CD4-positive, CD25-positive, alpha-beta regulatory T cell (primary cell): ENCODE measurements at regions not wholly inside any gene's neighbourhood (a gene's known extent, or its start where the extent isn't known, plus 50 kb on each side); places are given as distances from the start of the nearest gene placed in this dataset.

ENCODE experiments used
- ATAC-seq, 2 donors: fragments of 150-1000 bp; cut with Tn5 transposase; one replicate each; pipeline ENCODE4 v1.10.0; 2021; ENCODE audit warnings: low read depth in 2 of 2, moderate number of reproducible peaks in 2 of 2, moderate library complexity in 1 of 2
- DNase-seq, 3 donors: peaks; one replicate each; pipeline versions ENCODE4 v3.0.0 to v3.0.0-alpha.2; 2012 to 2022; ENCODE audit warnings: mixed read lengths in 1 of 3
- H3K27ac ChIP-seq: one replicate; pipeline ENCODE4 v1.7.0; 2013; ENCODE audit warnings: mild to moderate bottlenecking, low read length; ENCODE audit not compliant: insufficient read depth, poor library complexity, severe bottlenecking
- H3K27me3 ChIP-seq: one replicate; pipeline ENCODE4 v1.7.0; 2013; ENCODE audit warnings: low read length; ENCODE audit not compliant: control insufficient read depth, insufficient read depth
- H3K36me3 ChIP-seq: one replicate; pipeline ENCODE4 v1.7.0; 2013; ENCODE audit warnings: mild to moderate bottlenecking, low read length, moderate library complexity; ENCODE audit not compliant: control insufficient read depth, insufficient read depth
- H3K4me1 ChIP-seq: 2 replicates; pipeline ENCODE4 v1.7.0; 2013; ENCODE audit warnings: mild to moderate bottlenecking, low read length; ENCODE audit not compliant: insufficient read depth, control insufficient read depth, poor library complexity, severe bottlenecking
- H3K4me3 ChIP-seq: one replicate; pipeline ENCODE4 v1.7.0; 2013; ENCODE audit warnings: low read depth, mild to moderate bottlenecking, low read length, moderate library complexity
- H3K9me3 ChIP-seq, 2 experiments: 1 replicate in 1 of 2; 2 replicates in 1 of 2; pipeline ENCODE4 v1.7.0; 2013; ENCODE audit warnings: low read length in 2 of 2, mild to moderate bottlenecking in 1 of 2, moderate library complexity in 1 of 2; ENCODE audit not compliant: control insufficient read depth in 2 of 2
- H3K27ac Mint-ChIP-seq, 3 donors: one replicate each; pipeline ENCODE4 v1.8.0; 2020 to 2022; ENCODE audit warnings: mild to moderate bottlenecking in 3 of 3, mixed read lengths in 3 of 3, moderate library complexity in 2 of 3
- H3K27me3 Mint-ChIP-seq: one replicate; pipeline ENCODE4 v1.8.0; 2022; ENCODE audit warnings: mild to moderate bottlenecking, mixed read lengths
- H3K36me3 Mint-ChIP-seq: one replicate; pipeline ENCODE4 v1.8.0; 2020; ENCODE audit warnings: mixed read lengths
- H3K4me1 Mint-ChIP-seq, 4 donors: one replicate each; pipeline ENCODE4 v1.8.0; 2020 to 2022; ENCODE audit warnings: mixed read lengths in 4 of 4, mild to moderate bottlenecking in 1 of 4
- H3K4me3 Mint-ChIP-seq, 4 donors: one replicate each; pipeline ENCODE4 v1.8.0; 2020 to 2022; ENCODE audit warnings: mild to moderate bottlenecking in 4 of 4, mixed read lengths in 4 of 4, moderate library complexity in 3 of 4
- H3K9me3 Mint-ChIP-seq, 7 donors: one replicate each; pipeline ENCODE4 v1.8.0; 2020 to 2022; ENCODE audit warnings: mixed read lengths in 7 of 7, mild to moderate bottlenecking in 3 of 7, moderate library complexity in 2 of 7

DNA sequence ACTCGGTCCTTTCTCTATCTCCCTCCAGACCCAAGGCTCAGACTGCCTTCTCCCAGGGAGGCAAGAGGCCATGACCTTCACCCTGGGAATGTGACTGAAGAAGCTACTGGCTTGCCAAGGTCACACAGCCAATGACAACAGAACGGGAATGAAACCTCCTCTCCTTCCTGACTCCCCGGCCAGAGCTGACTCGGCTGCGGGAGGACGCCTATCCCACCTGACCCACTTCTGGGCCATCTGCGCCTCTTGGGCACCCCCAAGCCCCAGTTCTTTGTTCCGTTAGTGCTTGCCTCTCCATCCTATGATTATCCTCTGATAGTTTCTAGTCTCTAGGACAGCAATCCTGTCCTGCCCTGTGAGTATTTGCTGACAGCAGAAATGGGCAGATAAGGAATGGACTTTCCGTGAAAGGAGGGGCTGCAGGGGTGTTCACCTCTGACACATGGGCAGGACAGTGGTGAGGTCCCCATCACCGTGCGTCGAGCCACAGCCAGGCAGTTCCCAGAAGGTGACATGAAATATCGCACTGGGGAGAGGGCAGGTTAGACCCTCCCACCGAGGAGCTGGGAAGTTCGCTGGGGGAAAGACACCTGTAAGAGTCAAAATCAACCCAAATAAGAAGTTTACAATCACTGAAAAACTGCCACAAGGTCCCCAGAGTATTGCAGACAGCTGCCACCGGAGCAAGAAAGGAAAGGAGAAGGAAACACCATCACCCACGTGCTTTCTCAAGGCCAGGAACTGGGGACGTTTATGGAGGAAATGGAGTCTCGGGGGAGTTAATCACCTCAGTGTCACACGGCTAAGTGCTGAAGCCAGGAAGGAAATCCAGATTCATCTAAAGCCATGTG lies 63.0 kb downstream of the INSIG1 start:
- Histone ChIP-seq H3K9me3 (no peaks in the 10 kb centered on the region), H3K4me3 (no peak overlapping the region), H3K36me3 (no peaks in the 10 kb centered on the region), H3K4me1 (no peaks in the 10 kb centered on the region), H3K27me3 (no peaks in the 10 kb centered on the region), H3K27ac (no peak overlapping the region)
- H3K27ac Mint-ChIP-seq = peak overlapping the region in 1 of 3 donors; percentile 5
- H3K4me3 Mint-ChIP-seq = no peak overlapping the region
- ATAC-seq (no peak), DNase-seq (no peak)
- no peaks in the 10 kb centered on the region for H3K36me3 Mint-ChIP-seq
- no peaks in the 10 kb centered on the region for H3K4me1 Mint-ChIP-seq
- H3K9me3 Mint-ChIP-seq = peaks cover 0 to 1% (median 0%) of the 10 kb centered on the region in 7 donors
- H3K27me3 Mint-ChIP-seq = peaks cover 42% of the 10 kb centered on the region

DNA sequence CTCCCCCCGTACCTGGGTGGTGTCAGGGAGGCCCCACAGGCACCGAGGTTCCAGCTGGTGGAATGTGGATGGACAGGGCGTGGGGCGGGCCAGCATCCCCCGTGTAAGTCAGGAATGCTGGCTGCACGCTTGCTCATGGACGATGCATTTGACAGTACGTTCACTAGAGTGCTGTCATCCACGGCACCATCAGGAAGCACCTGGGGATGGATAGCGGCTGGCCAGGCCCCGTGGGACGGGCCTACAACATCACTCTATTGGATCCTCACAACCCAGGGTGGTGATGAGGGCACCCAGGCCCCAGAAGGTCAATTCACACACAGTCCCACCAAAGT lies 63.6 kb downstream of the INSIG1 start:
- Mint-ChIP-seq H3K4me1 (no peaks in the 10 kb centered on the region), H3K4me3 (no peak overlapping the region), H3K27me3 (peaks cover 42% of the 10 kb centered on the region), H3K36me3 (no peaks in the 10 kb centered on the region), H3K27ac (no peak overlapping the region), H3K9me3 (peaks cover 0 to 1% (median 0%) of the 10 kb centered on the region in 7 donors)
- Histone ChIP-seq H3K4me1 (no peaks in the 10 kb centered on the region), H3K27me3 (no peaks in the 10 kb centered on the region), H3K9me3 (no peaks in the 10 kb centered on the region), H3K4me3 (no peak overlapping the region), H3K27ac (no peak overlapping the region), H3K36me3 (no peaks in the 10 kb centered on the region)
- DNase-seq (no peak), ATAC-seq (no peak)

DNA sequence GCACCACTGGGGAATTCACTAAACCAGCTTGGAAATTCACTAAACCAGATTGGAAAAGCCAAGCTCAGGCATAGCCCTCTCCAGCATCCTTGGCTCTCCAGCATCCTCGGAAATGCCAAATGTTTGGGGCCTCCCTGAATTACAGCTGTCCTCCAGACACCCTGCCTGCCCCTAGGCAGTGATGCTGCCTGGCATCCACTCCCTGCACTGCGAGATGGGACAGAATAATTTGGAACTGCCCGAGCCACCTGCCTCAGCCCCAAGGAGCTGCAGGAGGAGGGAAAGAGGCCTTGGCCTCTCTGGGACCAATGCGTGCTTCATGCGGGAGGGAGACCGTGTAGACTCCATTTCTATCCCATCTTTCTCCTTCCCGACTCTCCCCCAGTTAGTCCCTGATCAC lies 64.3 kb downstream of the INSIG1 start:
- Histone ChIP-seq H3K27ac (no peak overlapping the region), H3K27me3 (no peaks in the 10 kb centered on the region), H3K4me3 (no peak overlapping the region), H3K9me3 (no peaks in the 10 kb centered on the region), H3K36me3 (no peaks in the 10 kb centered on the region), H3K4me1 (no peaks in the 10 kb centered on the region)
- no peaks in the 10 kb centered on the region for H3K36me3 Mint-ChIP-seq
- H3K9me3 Mint-ChIP-seq = peaks cover 0 to 1% (median 0%) of the 10 kb centered on the region in 7 donors
- peaks cover 42% of the 10 kb centered on the region for H3K27me3 Mint-ChIP-seq
- DNase-seq (no peak), ATAC-seq (no peak)
- no peak overlapping the region for H3K4me3 Mint-ChIP-seq
- no peaks in the 10 kb centered on the region for H3K4me1 Mint-ChIP-seq
- H3K27ac Mint-ChIP-seq = no peak overlapping the region

DNA sequence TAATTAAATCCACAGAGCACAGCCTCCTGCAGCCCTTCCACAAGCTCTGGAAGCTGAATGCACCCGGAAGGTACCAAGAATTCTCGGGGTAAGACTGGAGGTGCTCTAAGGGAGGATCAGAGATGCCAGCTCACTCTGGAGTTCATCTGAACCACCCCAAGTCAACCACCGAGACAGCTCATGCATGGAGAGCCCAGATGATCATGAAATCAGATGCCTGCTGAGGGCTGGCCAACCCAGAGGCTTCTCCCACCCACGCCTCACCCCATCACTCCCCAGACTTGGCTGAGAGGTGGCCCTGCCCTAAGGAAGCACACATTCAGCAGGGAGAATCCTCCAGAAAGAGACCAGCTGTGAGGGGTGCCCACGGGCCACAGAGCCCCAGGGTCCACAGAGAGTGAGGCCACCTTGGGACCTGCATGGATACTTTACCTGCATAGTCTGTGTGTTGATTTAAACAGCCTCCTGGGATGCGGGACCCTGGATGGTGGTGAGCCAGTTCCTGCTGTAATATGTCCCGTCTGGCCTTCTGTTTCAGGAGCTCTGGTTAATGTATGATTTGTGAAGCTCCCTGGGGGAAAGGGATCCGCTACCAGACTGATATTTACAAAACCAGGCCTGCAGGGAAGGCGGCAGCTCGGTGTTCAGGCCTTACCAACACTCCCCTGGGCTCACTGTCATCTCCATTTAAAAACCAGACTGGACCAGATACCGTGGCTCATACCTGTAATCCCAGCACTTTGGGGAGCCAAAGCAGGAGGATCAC lies 64.9 kb downstream of the INSIG1 start:
- Histone ChIP-seq H3K27me3 (no peaks in the 10 kb centered on the region), H3K36me3 (no peaks in the 10 kb centered on the region), H3K4me1 (no peaks in the 10 kb centered on the region), H3K4me3 (no peak overlapping the region), H3K9me3 (no peaks in the 10 kb centered on the region), H3K27ac (no peak overlapping the region)
- no peak for DNase-seq
- H3K4me1 Mint-ChIP-seq = no peaks in the 10 kb centered on the region
- ATAC-seq = no peak
- H3K36me3 Mint-ChIP-seq = no peaks in the 10 kb centered on the region
- H3K4me3 Mint-ChIP-seq = no peak overlapping the region
- peaks cover 0 to 1% (median 0%) of the 10 kb centered on the region in 7 donors for H3K9me3 Mint-ChIP-seq
- no peak overlapping the region for H3K27ac Mint-ChIP-seq
- peaks cover 42% of the 10 kb centered on the region for H3K27me3 Mint-ChIP-seq

DNA sequence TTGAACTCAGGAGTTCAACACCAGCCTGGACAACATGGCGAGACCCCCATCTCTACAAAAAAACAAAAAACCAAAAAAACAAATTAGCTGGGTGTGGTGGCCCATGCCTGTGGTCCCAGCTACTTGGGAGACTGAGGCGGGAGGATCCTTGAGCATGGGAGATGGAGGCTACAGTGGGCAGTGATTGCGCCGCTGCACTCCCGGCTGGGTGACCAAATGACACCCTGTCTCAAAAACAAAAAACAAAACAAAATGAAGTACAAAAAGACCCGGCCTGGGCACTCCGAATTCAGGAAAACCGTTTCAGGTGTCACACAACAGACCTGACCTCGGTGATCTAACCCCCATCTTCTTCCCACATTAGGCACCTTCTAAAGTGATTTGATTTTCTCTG lies 65.5 kb downstream of the INSIG1 start:
- Mint-ChIP-seq H3K4me1 (no peaks in the 10 kb centered on the region), H3K27ac (no peak overlapping the region), H3K27me3 (peaks cover 38% of the 10 kb centered on the region), H3K36me3 (no peaks in the 10 kb centered on the region), H3K9me3 (peaks cover 0 to 1% (median 0%) of the 10 kb centered on the region in 7 donors), H3K4me3 (no peak overlapping the region)
- ATAC-seq = no peak
- H3K9me3 ChIP-seq = no peaks in the 10 kb centered on the region
- H3K27ac ChIP-seq = no peak overlapping the region
- H3K4me3 ChIP-seq = no peak overlapping the region
- H3K36me3 ChIP-seq = no peaks in the 10 kb centered on the region
- no peak for DNase-seq
- no peaks in the 10 kb centered on the region for H3K27me3 ChIP-seq
- no peaks in the 10 kb centered on the region for H3K4me1 ChIP-seq

DNA sequence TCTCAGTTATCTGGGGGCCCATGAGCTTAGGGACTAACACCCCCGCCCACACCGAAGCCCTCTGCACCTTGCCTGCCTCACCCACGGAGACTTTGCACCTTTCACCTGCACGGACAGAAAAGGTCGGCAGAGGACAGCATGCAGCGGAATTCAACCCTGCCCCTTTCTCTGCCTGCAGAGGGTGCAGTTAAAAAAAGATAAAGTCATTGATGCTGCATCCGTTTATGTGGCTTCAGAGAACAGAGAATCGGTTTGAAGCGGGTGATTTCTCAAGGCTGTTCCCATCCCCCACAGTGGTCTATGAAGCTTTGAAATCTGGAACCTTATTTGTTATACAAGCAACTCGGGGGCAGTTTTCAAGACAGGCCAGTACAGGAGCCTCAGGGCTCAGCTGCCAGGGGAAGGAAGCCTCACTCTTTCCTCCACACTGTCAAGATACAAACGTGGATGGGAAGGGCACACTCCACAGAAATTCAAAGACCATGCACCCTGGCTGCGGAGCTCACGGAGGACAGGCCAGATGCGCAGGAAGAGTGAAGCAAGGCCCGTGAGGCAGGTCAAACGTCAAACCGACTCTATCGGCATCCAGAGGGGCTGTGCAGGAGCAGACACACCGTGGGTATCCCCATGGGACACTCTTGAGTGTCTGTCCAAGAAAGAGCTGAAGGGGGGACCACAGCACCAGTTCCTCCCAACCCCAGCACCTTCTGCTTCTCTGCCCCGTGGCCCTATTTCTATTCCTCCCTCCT lies 66.3 kb downstream of the INSIG1 start:
- no peak overlapping the region for H3K4me3 Mint-ChIP-seq
- H3K4me1 Mint-ChIP-seq = no peaks in the 10 kb centered on the region
- no peaks in the 10 kb centered on the region for H3K4me1 ChIP-seq
- no peak for ATAC-seq
- no peak for DNase-seq
- H3K27ac ChIP-seq = no peak overlapping the region
- no peaks in the 10 kb centered on the region for H3K27me3 ChIP-seq
- peaks cover 0 to 2% (median 0%) of the 10 kb centered on the region in 7 donors for H3K9me3 Mint-ChIP-seq
- H3K27ac Mint-ChIP-seq = no peak overlapping the region
- no peaks in the 10 kb centered on the region for H3K9me3 ChIP-seq
- no peaks in the 10 kb centered on the region for H3K36me3 Mint-ChIP-seq
- H3K4me3 ChIP-seq = no peak overlapping the region
- peaks cover 44% of the 10 kb centered on the region for H3K27me3 Mint-ChIP-seq
- no peaks in the 10 kb centered on the region for H3K36me3 ChIP-seq

DNA sequence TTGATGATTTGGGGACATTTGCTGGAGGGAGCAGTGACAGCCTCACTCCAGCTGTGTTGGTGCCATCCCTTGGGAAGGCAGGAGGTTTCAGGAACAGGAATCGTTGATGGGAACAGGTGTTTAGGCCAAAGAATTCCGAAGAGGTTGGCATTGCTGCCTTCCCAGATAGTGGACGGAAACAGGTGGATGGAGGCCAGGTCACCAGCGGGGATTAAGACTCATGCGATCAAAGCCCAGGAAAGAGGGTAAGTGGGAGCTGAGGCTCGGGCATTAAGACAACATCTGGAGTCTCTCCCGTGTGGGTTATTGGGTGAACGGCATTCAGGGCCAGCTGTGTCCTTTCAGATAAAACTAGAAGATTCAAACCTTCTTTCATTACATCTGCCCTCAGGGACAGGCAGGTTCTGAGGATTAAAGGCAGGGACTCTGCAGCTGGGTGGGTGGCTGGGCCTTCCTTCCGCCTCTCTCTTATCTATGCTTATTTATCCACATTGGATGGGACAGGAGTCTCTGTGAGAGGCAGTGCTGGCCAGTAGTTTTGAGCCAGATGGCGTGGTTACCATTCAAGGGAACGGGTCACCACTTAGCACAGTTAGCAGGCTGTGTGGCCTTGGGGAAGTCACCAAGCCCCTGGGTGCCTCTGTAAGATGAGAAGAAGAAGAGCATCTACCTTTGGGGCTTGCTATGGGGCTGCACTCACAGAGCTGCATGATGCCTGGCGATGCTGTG lies 67.6 kb downstream of the INSIG1 start:
- Histone ChIP-seq H3K4me1 (no peaks in the 10 kb centered on the region), H3K27ac (no peak overlapping the region), H3K27me3 (no peaks in the 10 kb centered on the region), H3K36me3 (no peaks in the 10 kb centered on the region), H3K9me3 (no peaks in the 10 kb centered on the region), H3K4me3 (no peak overlapping the region)
- H3K4me1 Mint-ChIP-seq = no peaks in the 10 kb centered on the region
- no peaks in the 10 kb centered on the region for H3K36me3 Mint-ChIP-seq
- ATAC-seq (no peak), DNase-seq (no peak)
- H3K27me3 Mint-ChIP-seq = peaks cover 50% of the 10 kb centered on the region
- H3K27ac Mint-ChIP-seq = no peak overlapping the region
- H3K9me3 Mint-ChIP-seq = peaks cover 0 to 2% (median 0%) of the 10 kb centered on the region in 7 donors
- no peak overlapping the region for H3K4me3 Mint-ChIP-seq
